Hepatocyte (in vitro differentiated cells): ENCODE measurements at regions not wholly inside any gene's neighbourhood (a gene's known extent, or its start where the extent isn't known, plus 50 kb on each side); places are given as distances from the start of the nearest gene placed in this dataset.

Source experiments
- EZH2 ChIP-seq: fragments of 200-600 bp; sonication (generic); IDR thresholded peaks from 2 replicates; pipeline ENCODE4 v1.6.1; 2016; ENCODE audit warnings: antibody characterized with exemption, mild to moderate bottlenecking, borderline replicate concordance
- EZH2phosphoT487 ChIP-seq: fragments of 200-600 bp; sonication (generic); IDR thresholded peaks from one replicate; pipeline ENCODE4 v1.6.1; 2018; ENCODE audit warnings: antibody characterized with exemption, mild to moderate bottlenecking, low read depth, moderate library complexity; ENCODE audit not compliant: unreplicated experiment, severe bottlenecking
- TF ChIP-seq, protein P1 (sequence below): fragments of 200-600 bp; sonication (generic); IDR thresholded peaks from 2 replicates; pipeline ENCODE4 v1.5.1; 2016; ENCODE audit warnings: antibody characterized with exemption, mild to moderate bottlenecking; ENCODE audit not compliant: poor library complexity

DNA sequence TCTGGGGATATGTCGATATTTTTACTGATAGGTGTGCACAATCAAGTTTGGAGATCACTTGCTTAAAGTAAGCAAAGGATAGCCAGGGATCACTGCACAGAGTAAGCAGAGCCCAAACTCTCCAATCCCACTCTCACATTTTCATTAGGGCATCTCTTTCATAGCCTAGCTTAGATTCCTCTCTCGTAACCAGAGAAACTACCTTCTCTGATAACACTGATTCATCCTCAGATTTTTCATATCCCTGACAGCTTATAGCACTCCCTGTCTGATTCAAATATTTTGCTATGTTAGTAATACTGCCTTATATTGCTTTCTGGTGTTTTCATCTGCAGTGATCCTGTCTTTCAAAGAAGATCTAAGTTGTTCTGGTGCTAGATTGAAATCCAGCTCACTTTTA is 123.7 kb downstream of the CBLL2 start:
- TF ChIP-seq EZH2 (no peak), EZH2phosphoT487 (no peak)
- TF ChIP-seq, protein P1, sequence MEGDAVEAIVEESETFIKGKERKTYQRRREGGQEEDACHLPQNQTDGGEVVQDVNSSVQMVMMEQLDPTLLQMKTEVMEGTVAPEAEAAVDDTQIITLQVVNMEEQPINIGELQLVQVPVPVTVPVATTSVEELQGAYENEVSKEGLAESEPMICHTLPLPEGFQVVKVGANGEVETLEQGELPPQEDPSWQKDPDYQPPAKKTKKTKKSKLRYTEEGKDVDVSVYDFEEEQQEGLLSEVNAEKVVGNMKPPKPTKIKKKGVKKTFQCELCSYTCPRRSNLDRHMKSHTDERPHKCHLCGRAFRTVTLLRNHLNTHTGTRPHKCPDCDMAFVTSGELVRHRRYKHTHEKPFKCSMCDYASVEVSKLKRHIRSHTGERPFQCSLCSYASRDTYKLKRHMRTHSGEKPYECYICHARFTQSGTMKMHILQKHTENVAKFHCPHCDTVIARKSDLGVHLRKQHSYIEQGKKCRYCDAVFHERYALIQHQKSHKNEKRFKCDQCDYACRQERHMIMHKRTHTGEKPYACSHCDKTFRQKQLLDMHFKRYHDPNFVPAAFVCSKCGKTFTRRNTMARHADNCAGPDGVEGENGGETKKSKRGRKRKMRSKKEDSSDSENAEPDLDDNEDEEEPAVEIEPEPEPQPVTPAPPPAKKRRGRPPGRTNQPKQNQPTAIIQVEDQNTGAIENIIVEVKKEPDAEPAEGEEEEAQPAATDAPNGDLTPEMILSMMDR, result no peak
